Gastroesophageal sphincter (tissue), 4 donors: ENCODE measurements at regions not wholly inside any gene's neighbourhood (a gene's known extent, or its start where the extent isn't known, plus 50 kb on each side); places are given as distances from the start of the nearest gene placed in this dataset.

Experiments
- ATAC-seq: fragments of 150-250 bp; one replicate; pipeline ENCODE4 v1.9.1; 2016; ENCODE audit warnings: mild to moderate bottlenecking, moderate library complexity
- H3K27ac ChIP-seq, 4 donors: fragments of 200-600 bp; sonication (generic) in 3 of 4; 1 replicate in 3 of 4; 2 replicates in 1 of 4; pipeline ENCODE4 v1.5.1; 2016 to 2019
- H3K27me3 ChIP-seq: fragments of 200-600 bp; sonication (generic); one replicate; pipeline ENCODE4 v1.5.1; 2019
- H3K36me3 ChIP-seq, 2 donors: fragments of 200-600 bp; sonication (generic); one replicate each; pipeline ENCODE4 v1.5.1; 2019; ENCODE audit warnings: control low read depth in 1 of 2
- H3K4me1 ChIP-seq, 3 donors: fragments of 200-600 bp; sonication (generic); 1 replicate in 2 of 3; 2 replicates in 1 of 3; pipeline ENCODE4 v1.5.1; 2016 to 2019; ENCODE audit warnings: control low read depth in 2 of 3
- H3K4me3 ChIP-seq, 2 donors: fragments of 200-600 bp; sonication (generic); one replicate each; pipeline ENCODE4 v1.5.1; 2019; ENCODE audit warnings: mild to moderate bottlenecking in 1 of 2, moderate library complexity in 1 of 2
- H3K9me3 ChIP-seq, 3 donors: fragments of 200-600 bp; sonication (generic); one replicate each; pipeline ENCODE4 v1.5.1; 2017 to 2019; ENCODE audit warnings: control low read depth in 2 of 3
- EP300 ChIP-seq: sonication (generic); formaldehyde crosslinking; IDR thresholded peaks from one replicate; pipeline ENCODE4 v1.6.1; 2017; ENCODE audit warnings: antibody characterized with exemption, mild to moderate bottlenecking
- POLR2A ChIP-seq, 2 donors: fragments of 450-650 bp; IDR thresholded peaks; one replicate each; pipeline ENCODE4 v1.6.1; 2017; ENCODE audit warnings: antibody characterized with exemption in 2 of 2, mild to moderate bottlenecking in 2 of 2, moderate library complexity in 1 of 2
- POLR2AphosphoS5 ChIP-seq: sonication (generic); formaldehyde crosslinking; IDR thresholded peaks from one replicate; pipeline ENCODE4 v1.6.1; 2017; ENCODE audit warnings: antibody characterized with exemption
- WGBS, 2 donors: methylation state at CpG; one replicate each; pipeline ENCODE4 v1.1.5; 2018; ENCODE audit warnings: low coverage in 1 of 2; 5-methylcytosine and 5-hydroxymethylcytosine counted together
- TF ChIP-seq, protein P1 (sequence below), 4 experiments: fragments of 200-600 bp in 2 of 4; fragments of 450-650 bp in 2 of 4; sonication (generic) in 1 of 4; IDR thresholded peaks; one replicate each; pipeline ENCODE4 v1.5.1; 2017 to 2019; ENCODE audit warnings: antibody characterized with exemption in 4 of 4, mild to moderate bottlenecking in 2 of 4, moderate library complexity in 2 of 4

GRCh38 chr12:28618772-28619171, 428.5 kb downstream of the CCDC91 start:
- Histone ChIP-seq H3K4me3 (no peak overlapping the region), H3K9me3 (no peaks in the 10 kb centered on the region), H3K36me3 (no peaks in the 10 kb centered on the region), H3K4me1 (no peaks in the 10 kb centered on the region), H3K27me3 (no peaks in the 10 kb centered on the region), H3K27ac (no peak overlapping the region)
- no peak for ATAC-seq
- no peak for TF ChIP-seq POLR2A (IDR thresholded peaks at IDR 0.05)
- no peak for TF ChIP-seq POLR2AphosphoS5
- TF ChIP-seq, protein P1, sequence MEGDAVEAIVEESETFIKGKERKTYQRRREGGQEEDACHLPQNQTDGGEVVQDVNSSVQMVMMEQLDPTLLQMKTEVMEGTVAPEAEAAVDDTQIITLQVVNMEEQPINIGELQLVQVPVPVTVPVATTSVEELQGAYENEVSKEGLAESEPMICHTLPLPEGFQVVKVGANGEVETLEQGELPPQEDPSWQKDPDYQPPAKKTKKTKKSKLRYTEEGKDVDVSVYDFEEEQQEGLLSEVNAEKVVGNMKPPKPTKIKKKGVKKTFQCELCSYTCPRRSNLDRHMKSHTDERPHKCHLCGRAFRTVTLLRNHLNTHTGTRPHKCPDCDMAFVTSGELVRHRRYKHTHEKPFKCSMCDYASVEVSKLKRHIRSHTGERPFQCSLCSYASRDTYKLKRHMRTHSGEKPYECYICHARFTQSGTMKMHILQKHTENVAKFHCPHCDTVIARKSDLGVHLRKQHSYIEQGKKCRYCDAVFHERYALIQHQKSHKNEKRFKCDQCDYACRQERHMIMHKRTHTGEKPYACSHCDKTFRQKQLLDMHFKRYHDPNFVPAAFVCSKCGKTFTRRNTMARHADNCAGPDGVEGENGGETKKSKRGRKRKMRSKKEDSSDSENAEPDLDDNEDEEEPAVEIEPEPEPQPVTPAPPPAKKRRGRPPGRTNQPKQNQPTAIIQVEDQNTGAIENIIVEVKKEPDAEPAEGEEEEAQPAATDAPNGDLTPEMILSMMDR (IDR thresholded peaks at IDR 0.05): no peak
- TF ChIP-seq EP300: no peak
- 73 to 76% methylated on average over 3 of the region's 3 CpGs for WGBS, 2 donors

DNA sequence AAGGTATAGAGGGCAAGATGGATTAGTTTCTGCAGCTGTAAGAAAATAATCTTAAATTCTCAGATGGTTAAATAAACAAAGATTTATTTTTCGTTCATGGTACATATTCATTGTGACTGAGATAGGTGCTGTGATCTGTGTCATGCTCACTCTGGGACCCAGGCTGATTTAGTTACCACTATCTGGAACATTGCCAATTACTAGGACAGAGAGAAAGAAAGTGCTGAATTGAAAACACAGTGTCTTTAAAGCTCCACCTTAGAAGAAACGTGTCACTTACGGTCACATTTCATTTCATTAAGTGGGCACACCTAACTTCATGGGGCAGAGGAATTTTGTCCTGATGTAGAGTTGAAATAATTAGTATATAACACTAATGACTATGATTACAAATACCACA, 430.0 kb downstream of the CCDC91 start:
- H3K36me3 ChIP-seq: no peaks in the 10 kb centered on the region
- H3K9me3 ChIP-seq: no peaks in the 10 kb centered on the region
- H3K4me1 ChIP-seq: no peaks in the 10 kb centered on the region
- no peak for ATAC-seq
- H3K27me3 ChIP-seq: no peaks in the 10 kb centered on the region
- no peak overlapping the region for H3K27ac ChIP-seq
- TF ChIP-seq EP300 (no peak), POLR2A (IDR thresholded peaks at IDR 0.05) (no peak), POLR2AphosphoS5 (no peak)
- TF ChIP-seq, protein P1 (IDR thresholded peaks at IDR 0.05): no peak
- WGBS, 2 donors: 80 to 81% methylated on average over 3 of the region's 3 CpGs
- no peak overlapping the region for H3K4me3 ChIP-seq

DNA sequence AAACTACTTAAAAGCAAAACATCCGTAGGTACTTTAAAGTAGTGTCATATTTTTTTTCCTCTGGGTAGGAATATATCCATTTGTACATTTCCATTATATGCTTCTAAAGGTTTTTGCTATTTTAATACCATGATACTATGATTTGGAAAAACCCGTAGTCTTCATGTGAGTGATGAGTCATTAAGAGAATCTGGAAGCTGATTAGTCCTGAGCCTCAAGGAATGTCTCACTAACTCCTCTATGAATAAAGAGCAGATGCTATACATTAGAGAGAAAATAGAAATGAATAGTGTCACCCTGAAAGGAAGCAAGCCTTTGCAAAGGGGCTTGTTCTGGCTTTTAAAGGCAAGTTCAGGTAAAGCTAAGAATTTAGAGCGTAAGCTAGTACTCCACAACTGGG, 432.1 kb downstream of the CCDC91 start:
- WGBS, 2 donors: 72 to 73% methylated on average over 2 to 3 of the region's 3 CpGs
- no peaks in the 10 kb centered on the region for H3K9me3 ChIP-seq
- no peak for ATAC-seq
- H3K4me3 ChIP-seq: no peak overlapping the region
- no peaks in the 10 kb centered on the region for H3K27me3 ChIP-seq
- H3K4me1 ChIP-seq: no peaks in the 10 kb centered on the region
- H3K27ac ChIP-seq: no peak overlapping the region
- TF ChIP-seq POLR2AphosphoS5: no peak
- TF ChIP-seq POLR2A (IDR thresholded peaks at IDR 0.05): no peak
- TF ChIP-seq EP300: no peak
- TF ChIP-seq, protein P1 (IDR thresholded peaks at IDR 0.05): no peak
- no peaks in the 10 kb centered on the region for H3K36me3 ChIP-seq

GRCh38 chr12:28626504-28626903, 436.2 kb downstream of the CCDC91 start:
- H3K27ac ChIP-seq: no peak overlapping the region
- no peaks in the 10 kb centered on the region for H3K4me1 ChIP-seq
- H3K27me3 ChIP-seq: no peaks in the 10 kb centered on the region
- H3K4me3 ChIP-seq: no peak overlapping the region
- H3K36me3 ChIP-seq: no peaks in the 10 kb centered on the region
- TF ChIP-seq POLR2AphosphoS5: no peak
- TF ChIP-seq EP300: no peak
- TF ChIP-seq POLR2A (IDR thresholded peaks at IDR 0.05): no peak
- TF ChIP-seq, protein P1 (IDR thresholded peaks at IDR 0.05): no peak
- ATAC-seq: no peak
- no peaks in the 10 kb centered on the region for H3K9me3 ChIP-seq
- 87 to 100% methylated on average over 1 to 3 of the region's 3 CpGs for WGBS, 2 donors

GRCh38 chr12:28629691-28630090, 439.4 kb downstream of the CCDC91 start:
- ATAC-seq: no peak

More at GRCh38 chr12:28629691-28630090, 439.4 kb downstream of the CCDC91 start:
- H3K36me3 ChIP-seq: no peaks in the 10 kb centered on the region
- no peak overlapping the region for H3K4me3 ChIP-seq
- WGBS, 2 donors: 54 to 77% methylated on average over 2 to 7 of the region's 7 CpGs
- TF ChIP-seq POLR2AphosphoS5 (no peak), EP300 (no peak), POLR2A (IDR thresholded peaks at IDR 0.05) (no peak)
- TF ChIP-seq, protein P1 (IDR thresholded peaks at IDR 0.05): no peak
- H3K27ac ChIP-seq: no peak overlapping the region
- H3K9me3 ChIP-seq: no peaks in the 10 kb centered on the region
- no peaks in the 10 kb centered on the region for H3K27me3 ChIP-seq
- H3K4me1 ChIP-seq: no peaks in the 10 kb centered on the region
